ENCODE measurements at regions not wholly inside any gene's neighbourhood (a gene's known extent, or its start where the extent isn't known, plus 50 kb on each side); places are given as distances from the start of the nearest gene placed in this dataset.

DNA sequence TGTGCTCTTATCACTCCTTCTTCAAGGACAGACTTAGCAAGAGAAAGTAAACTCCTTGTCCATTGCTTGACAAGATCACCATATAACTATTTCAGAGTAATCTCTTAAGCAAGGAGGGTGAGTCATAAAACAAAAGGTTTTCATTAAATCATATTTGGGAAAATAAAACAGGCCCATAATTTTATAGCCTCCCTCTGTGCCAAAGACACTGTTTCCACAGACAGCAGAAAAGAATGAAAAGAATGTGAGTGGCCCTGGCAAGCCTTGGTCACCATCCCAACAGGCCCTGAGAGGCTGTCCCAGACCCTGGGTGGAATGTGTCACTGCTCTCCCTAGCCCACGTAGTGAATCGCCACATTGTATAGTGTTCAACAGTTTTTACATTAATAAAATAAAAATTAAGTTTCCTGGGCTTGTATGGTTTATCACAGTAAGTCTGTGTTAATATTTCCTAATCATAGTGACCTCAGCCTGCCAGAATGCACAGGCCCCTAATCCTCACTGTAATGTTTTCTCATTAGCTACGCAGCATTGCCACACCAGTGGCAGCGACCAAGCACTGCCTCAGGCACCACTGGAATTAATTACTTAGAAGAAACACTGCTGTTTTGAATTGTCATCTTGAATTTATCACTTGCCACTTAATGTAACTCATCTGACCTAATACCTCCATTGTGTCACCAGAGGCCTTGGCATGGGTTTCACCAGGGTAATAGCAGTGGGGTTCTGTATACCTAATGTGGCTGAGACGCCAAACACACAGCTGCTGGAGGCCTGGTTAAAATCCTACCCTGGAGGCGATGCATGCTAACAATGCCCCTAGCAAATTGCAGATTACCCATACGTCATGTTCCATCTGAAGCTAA, 401.9 kb downstream of the LNPK start:
- Histone ChIP-seq H3K9me3 (ENCODE audit: insufficient read depth in 2 of 2, low read depth in 1 of 2, low read length in 1 of 2) (no peaks in the 10 kb centered on the region), H3K4ac (replicated peaks; ENCODE audit: insufficient read length, low read depth, low read length) (no peak overlapping the region), H2AFZ (ENCODE audit: low read length) (no peak overlapping the region; the same call in 1 of the 2 replicates), H2BK120ac (replicated peaks; ENCODE audit: low read depth, low read length) (no peak overlapping the region), H3K4me2 (ENCODE audit: insufficient read depth in 1 of 2, low read depth in 2 of 2, low read length in 2 of 2) (no peak overlapping the region), H2BK5ac (ENCODE audit: low read depth, low read length) (no peak overlapping the region), H3K23ac (ENCODE audit: insufficient read length) (no peak overlapping the region), H3K4me3 (ENCODE audit: extremely low read depth in 1 of 4, insufficient read depth in 2 of 4, low read depth in 3 of 4, low read length in 4 of 4) (no peak overlapping the region), H2BK12ac (ENCODE audit: low read depth, low read length) (no peak overlapping the region), H2AK5ac (ENCODE audit: low read depth, low read length) (no peak overlapping the region), H3K4me1 (replicated peaks in 1 of 4; ENCODE audit: control insufficient read depth in 3 of 4, insufficient read depth in 4 of 4, low read length in 3 of 4) (peaks cover 0 to 3% (median 0%) of the 10 kb centered on the region in 4 experiments; a peak in 2 of 7 replicates), H3K27ac (ENCODE audit: low read depth, low read length) (no peak overlapping the region), H4K5ac (ENCODE audit: insufficient read length, low read depth, low read length) (no peak overlapping the region), H4K20me1 (replicated peaks in 1 of 2; ENCODE audit: control insufficient read depth in 1 of 2, insufficient read depth in 2 of 2, low read length in 2 of 2) (no peaks in the 10 kb centered on the region), H3K27me3 (replicated peaks in 1 of 4; ENCODE audit: control insufficient read depth in 3 of 4, extremely low read depth in 1 of 4, insufficient read depth in 3 of 4, low read length in 3 of 4) (no peaks in the 10 kb centered on the region), H3K79me2 (ENCODE audit: control insufficient read depth in 1 of 2, insufficient read depth in 2 of 2, low read length in 2 of 2) (no peaks in the 10 kb centered on the region), H4K8ac (ENCODE audit: extremely low read depth, insufficient read depth, low read length) (no peak overlapping the region), H3K14ac (ENCODE audit: insufficient read length) (no peak overlapping the region), H3K23me2 (ENCODE audit: low read depth, low read length) (no peaks in the 10 kb centered on the region), H3K56ac (replicated peaks; ENCODE audit: insufficient read length, low read depth, low read length) (no peak overlapping the region), H3K9ac (replicated peaks in 1 of 4; ENCODE audit: extremely low read depth in 1 of 4, low read depth in 3 of 4, low read length in 3 of 4) (no peak overlapping the region), H4K91ac (replicated peaks; ENCODE audit: insufficient read length, low read length) (no peak overlapping the region), H2BK20ac (ENCODE audit: low read length) (no peak overlapping the region), H3K36me3 (ENCODE audit: control insufficient read depth in 2 of 4, insufficient read depth in 4 of 4, low read length in 3 of 4) (no peaks in the 10 kb centered on the region), H3K79me1 (ENCODE audit: low read depth, low read length) (no peaks in the 10 kb centered on the region), H3K18ac (ENCODE audit: extremely low read depth, low read length) (no peak overlapping the region), H2BK15ac (ENCODE audit: low read length) (no peak overlapping the region)
- 93% methylated on average over 7 of the region's 7 CpGs; no CpG with 5 or more reads in 1 of the 2 experiments for WGBS, 2 experiments (ENCODE audit: extremely low coverage in 1 of 2, insufficient coverage in 1 of 2, insufficient read length in 1 of 2, insufficient replicate concordance in 2 of 2, low coverage in 1 of 2, low lambda C conversion rate in 2 of 2, missing lambda C conversion rate in 1 of 2)
- DNase-seq (ENCODE audit: low read depth in 1 of 2, low spot score in 2 of 2) (no peak), FAIRE-seq (no peak)
- CTCF ChIA-PET (ENCODE audit: partially characterized antibody) = interaction anchor here (0.7 to 1.1 kb wide), 3 partner anchors 8 to 237 kb away, joined by 3 read pairs; no protein-coding TSS in a partner anchor
- TF ChIP-seq CBX8 (IDR thresholded peaks at IDR 0.05; ENCODE audit: borderline replicate concordance, low read depth, low read length) (no peak), RNF2 (IDR thresholded peaks at IDR 0.05; ENCODE audit: borderline replicate concordance, low read depth, low read length, missing control alignments, poor library complexity, severe bottlenecking) (no peak), SAP30 (IDR thresholded peaks at IDR 0.05; ENCODE audit: insufficient read depth, insufficient replicate concordance, low read length) (no peak), RXRA (IDR thresholded peaks at IDR 0.05; ENCODE audit: insufficient read depth, low read depth, low read length) (no peak), SIRT6 (IDR thresholded peaks at IDR 0.05; ENCODE audit: low read length) (no peak), JUN (IDR thresholded peaks at IDR 0.05; ENCODE audit: low read depth, low read length) (no peak)
- POLR2A ChIA-PET (ENCODE audit: partially characterized antibody) = no interaction called here

All from H1 (cell line).